B cell (primary cell): ENCODE measurements at regions not wholly inside any gene's neighbourhood (a gene's known extent, or its start where the extent isn't known, plus 50 kb on each side); places are given as distances from the start of the nearest gene placed in this dataset.

ENCODE experiments used
- CTCF ChIP-seq: fragments of 200-600 bp; IDR thresholded peaks from one replicate; pipeline ENCODE4 v1.8.0; 2022; ENCODE audit warnings: antibody characterized with exemption, mild to moderate bottlenecking
- EZH2 ChIP-seq: IDR thresholded peaks from 2 replicates; pipeline ENCODE4 v1.6.1; 2012; ENCODE audit warnings: borderline replicate concordance, low read depth, mild to moderate bottlenecking, moderate library complexity, low read length; ENCODE audit not compliant: insufficient read depth, poor library complexity, severe bottlenecking

GRCh38 chr1:101077849-101078248, 52.3 kb upstream of the DPH5 start:
- no peak for TF ChIP-seq CTCF
- TF ChIP-seq EZH2: no peak
